ENCODE measurements at regions not wholly inside any gene's neighbourhood (a gene's known extent, or its start where the extent isn't known, plus 50 kb on each side); places are given as distances from the start of the nearest gene placed in this dataset.
"Not testable (repeated sequence)": the region's sequence is repeated elsewhere in the genome, so short reads cannot be mapped to it uniquely, and the experiment has no call there.

DNA sequence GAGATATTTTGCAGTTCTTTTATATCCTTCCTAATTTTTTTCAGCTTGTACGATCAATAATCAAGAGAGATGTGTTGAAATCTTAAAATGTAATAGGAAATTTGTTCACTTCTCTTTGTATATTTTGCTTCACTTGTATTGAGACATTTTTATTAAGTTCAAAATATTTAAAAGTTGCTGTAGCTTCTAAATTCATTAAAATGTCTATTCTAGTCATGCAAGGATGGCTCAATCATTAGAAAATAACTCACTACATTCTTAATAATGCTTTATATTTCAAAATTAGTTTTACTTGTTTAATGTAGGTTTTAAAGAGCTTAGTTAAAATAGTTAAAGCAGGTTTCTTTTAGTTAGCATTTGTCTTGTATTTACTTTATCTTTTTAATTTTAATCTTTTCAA, 308.4 kb downstream of the CYRIA start:
- no peak for DNase-seq

DNA sequence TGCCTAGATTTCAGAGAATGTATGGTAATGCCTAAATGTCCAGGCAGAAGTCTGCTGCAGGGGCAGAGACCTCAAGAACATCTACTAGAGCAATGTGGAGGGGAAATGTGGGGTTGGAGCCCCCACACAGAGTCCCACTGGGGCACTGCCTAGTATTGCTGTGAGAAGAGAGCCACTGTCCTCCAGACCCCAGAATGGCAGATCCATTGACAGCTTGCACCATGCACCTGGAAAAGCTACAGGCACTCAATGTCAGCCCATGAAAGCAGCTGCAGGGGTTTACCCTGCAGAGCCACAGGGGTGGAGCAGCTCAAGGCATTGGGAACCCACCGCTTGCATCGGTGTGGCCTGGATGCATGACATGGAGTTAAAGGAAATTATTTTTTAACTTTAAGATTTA, 314.1 kb downstream of the CYRIA start:
- DNase-seq, result no peak

DNA sequence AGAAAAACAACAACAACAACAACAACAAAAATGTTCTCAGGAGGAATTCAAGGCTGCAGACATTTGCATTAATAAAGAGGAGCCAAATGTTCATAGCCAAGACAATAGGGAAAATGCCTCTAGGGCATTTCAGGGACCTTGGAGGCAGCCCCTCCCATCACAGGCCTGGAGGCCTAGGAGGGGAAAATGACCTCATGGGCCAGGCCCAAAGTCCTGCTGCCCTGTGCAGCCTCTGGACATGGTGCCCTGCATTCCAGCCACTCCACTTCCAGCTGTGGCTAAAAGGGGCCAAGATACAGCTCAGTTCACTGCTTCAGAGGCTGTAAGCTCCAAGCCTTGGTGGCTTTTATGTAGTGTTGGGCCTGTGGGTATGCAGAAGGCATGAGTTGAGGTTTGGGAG, 314.5 kb downstream of the CYRIA start:
- DNase-seq, result no peak

DNA sequence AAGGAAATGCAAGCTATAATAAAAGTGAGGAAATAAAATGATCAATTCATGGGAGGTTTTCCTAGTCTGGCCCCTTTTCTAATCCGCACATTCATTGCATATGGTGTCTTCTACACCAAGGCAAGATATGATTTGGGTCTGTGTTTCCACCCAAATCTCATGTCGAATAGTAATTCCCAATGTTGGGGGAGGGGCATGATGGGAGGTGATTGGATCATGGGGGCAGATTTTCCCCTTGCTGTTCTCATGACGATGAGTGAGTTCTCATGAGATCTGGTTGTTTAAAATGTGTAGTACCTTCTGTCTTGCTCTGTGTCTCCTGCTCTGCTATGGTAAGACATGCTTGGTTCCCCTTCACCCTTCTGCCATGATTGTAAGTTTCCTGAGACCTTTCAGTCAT, 315.4 kb downstream of the CYRIA start:
- no peak for DNase-seq

DNA sequence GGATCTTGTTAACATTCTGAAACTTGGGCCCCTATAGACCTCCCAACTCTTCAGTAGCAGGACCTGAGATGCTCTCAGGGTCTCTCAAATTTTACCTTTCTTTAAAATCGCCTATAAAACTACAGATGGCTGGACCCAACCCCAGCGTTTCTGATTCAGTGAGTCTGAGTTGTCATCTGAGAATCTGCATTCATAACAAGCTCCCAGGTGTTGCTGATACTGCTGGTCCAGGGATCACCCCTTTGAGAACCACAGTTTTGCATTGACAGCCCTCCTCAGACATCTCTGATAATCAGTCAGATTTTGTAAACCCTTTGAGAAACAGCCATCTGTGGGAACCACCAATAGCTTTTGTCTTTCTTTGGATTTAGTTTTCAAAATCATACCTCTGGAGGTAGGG, 315.8 kb downstream of the CYRIA start:
- DNase-seq, result no peak

DNA sequence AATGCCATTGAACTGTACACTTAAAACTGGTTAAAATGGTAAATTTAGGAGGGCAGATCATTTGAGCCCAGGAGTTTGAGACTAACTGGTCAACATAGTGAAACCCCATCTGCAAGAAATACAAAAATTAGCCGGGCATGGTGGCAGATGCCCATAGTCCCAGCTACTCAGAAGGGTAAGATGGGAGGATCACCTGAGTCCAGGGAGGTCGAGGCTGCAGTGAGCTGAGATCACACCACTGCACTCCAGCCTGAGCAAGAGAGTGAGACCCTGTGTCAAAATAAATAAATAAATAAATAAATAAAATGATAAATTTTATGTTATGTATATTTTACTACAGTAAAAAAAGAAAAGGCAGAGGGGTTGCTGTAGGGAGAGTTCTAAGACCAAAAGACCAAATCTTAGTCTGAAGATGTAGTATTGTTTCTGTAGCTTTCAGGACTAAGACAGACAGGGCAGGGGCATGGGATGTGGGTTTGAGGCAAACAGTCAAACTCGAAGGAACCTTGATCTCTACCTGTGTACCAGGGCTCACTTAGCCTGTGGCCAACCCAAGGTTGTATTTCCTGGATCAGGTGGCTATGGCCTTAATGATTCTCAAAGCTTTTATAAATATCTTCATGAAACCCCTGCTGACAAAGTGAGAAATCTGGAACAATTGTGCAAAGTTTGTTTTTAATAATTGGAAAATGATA, 316.7 kb downstream of the CYRIA start:
- DNase-seq, result no peak

DNA sequence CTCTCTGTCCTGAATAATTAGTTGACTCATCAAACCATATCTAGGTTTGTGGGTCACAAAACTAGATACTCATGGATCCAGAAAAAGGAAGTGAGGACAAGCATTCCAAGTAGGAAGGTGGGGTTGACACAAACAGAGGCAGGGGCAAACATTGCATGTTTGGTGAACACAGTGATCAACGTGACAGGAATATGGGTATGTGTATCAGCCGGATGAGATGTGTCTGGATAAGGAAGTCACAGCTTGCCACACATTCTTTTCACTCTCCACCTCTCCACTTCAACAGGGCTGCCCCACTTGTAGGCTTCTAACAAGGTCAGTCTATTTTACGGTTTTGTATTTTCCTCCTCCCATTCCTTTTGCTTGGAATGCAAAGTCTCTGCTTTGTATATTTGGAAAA, 319.0 kb downstream of the CYRIA start:
- no peak for DNase-seq

DNA sequence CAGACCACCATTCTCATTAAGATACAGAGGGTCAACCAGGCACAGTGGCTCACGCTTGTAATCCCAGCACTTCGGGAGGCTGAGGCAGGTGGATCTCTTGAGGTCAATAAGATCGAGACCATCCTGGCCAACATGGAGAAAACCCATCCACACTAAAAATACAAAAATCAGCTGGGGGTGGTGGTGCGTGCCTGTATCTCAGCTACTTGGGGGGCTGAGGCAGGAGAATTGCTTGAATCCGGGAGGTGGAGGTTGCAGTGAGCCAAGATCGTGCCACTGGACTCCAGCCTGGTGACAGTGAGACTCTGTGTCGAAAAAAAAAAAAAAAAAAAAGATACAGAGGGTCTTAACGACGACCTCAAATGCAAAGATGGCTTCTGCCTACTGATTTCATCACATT, 320.4 kb downstream of the CYRIA start:
- DNase-seq, result not testable (repeated sequence)

DNA sequence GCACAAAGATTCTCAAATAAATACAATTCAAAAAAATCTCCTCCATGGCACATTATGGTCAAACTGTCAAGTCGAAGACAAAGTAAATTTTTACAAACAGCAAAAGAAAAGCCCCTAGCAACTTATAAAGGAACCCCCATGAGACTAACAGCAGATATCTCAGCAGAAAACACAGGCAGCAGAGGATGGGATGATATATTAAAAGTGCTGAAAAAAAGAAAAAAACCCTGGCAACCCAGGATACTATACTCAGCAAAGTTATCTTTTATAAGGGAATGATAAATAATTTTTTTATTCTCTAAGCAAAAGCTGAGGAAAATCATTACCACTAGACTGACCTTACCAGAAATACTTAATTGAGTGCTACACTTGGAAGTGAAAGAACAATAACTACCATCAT, 326.4 kb downstream of the CYRIA start:
- DNase-seq, result no peak

DNA sequence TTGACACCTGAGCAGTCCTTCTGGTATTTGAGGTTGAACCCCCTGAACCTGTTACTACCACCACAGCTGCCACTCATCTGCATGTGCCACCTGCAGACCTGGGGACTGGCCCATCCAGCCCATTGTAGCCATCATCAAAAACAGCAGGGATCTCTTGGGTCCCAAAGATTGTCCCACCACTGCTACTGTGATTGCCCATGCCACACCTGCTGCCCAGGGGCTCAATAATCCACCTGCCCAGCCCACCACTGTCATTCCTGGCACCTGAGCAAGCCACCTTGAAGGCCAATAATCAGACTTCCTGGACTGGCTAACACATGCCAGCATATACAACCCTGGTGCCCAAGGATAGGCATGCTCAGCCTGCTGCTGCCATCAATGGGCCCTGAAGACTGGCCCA, 327.6 kb downstream of the CYRIA start:
- DNase-seq, result no peak

DNA sequence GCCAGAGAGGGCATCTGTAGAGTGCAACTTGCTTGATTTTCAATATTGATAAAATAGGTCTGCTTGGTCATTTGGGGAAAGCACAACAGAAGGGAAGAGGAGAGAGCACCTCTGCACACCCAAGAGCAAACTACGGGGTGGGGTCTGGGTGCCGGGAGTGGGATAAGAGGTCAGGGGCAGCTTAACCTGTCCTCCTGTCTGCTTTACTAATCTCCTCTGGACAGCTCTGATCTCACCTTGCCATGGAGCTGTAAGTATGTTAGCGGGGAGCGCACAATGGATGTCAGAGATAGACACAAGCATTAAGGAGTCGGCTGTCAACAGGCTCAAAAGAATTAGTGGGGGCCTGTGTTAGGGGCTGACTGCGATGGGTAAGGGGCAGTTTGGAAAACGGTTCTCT, 328.7 kb downstream of the CYRIA start:
- no peak for DNase-seq

DNA sequence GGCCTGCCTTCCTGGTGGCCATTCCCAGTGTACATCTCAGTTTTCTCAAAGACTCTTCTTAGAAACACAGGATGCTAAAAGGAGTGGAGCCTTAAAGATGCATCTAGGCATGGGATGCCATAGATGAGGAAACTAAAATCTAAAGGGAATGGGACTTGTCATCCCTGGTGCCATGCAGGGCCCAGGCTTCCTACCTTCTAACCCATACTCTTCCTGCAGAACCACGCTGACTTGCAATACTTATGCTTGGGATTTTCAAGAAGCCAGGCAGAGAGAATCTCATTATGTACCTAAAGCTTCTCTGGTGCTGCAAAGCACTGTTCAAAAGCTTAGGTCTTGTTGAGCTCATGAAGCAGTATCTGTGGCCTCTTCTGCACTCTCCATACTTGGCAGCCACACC, 329.1 kb downstream of the CYRIA start:
- DNase-seq, result no peak

DNA sequence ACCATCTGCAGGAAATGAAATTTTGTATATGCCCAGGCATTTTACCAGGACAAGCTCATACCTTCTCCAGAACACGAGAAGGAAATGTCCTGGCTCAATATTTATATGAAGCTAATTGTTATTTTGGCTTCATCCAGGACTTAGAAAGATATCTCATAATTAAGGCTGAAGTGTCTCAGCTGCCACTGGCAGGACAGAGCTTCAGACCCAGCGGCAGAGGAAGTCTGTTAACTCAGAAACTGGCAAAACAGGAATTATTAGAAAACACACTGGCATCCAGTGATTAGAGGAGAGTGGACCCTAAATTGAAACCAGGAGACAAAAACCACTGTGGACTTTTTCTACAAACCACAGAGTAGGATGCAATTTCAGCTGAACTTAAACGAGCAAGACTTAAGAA, 329.7 kb downstream of the CYRIA start:
- DNase-seq, result no peak

DNA sequence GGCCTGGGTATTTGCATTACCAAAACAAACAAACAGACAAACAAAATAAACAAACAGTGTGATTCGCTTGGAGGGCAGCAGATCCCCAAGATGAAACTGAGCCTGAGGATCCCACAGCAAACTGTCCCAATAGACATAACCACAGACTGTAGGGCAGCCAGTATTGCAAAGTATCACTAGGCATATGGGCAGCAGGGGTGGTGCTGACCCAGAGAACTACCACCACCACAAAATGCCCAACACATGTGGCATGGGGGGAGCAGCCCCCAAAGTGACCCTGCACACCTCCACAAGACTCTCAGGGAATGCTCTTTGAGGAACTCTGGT, 330.1 kb downstream of the CYRIA start:
- DNase-seq, result no peak

DNA sequence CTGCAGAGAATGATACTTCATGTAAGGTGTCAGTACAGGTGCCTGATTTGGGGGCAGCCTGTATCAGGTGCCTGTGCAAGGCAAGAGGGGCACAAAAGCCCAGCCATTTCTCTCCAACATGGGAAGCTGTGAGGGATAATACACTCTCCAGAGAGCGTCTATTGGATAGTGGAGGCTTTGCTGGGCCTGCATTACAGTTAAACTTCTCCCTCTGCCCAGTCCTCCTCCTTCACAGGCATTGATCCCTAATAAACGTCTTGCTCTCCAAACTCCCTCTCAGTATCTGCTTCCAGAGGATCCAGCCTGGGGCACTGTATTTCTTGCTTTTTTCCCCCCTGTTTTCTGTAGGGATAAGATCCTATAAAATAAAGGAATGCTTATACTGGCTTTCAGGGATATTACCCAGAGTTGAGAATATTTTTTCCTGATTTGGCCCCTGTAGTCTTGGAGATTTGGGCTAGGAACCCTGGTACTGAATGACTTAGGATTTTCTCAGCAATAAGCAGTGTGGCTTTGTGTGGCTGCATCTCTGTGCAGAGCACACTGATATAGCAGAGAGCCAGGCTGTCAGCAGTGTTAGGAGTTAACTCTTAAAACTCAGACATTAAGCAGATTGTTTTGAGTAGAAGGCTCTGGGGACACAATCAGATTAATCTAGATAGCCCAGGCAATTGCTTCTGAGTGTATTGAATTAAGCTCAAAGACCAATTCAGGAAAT, 330.6 kb downstream of the CYRIA start:
- no peak for DNase-seq

DNA sequence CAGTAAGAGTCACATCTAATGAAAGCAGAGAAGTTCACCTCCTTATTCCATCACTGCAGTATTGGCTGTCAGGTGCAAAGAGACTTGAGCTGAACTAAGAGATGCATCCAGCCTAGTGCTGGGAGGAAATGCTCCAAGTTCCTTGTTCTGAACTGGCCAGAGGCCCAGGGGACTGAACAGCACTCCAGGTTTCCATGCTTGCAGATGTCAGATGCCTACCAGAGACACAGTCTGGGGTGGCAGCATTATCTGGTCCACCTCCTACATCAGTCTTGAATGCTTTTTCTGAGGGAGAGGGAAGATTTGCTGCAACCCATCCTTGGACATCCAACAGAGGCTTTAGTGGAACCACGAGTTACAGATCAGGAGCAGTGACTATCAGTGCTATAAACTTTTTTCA, 331.3 kb downstream of the CYRIA start:
- no peak for DNase-seq

DNA sequence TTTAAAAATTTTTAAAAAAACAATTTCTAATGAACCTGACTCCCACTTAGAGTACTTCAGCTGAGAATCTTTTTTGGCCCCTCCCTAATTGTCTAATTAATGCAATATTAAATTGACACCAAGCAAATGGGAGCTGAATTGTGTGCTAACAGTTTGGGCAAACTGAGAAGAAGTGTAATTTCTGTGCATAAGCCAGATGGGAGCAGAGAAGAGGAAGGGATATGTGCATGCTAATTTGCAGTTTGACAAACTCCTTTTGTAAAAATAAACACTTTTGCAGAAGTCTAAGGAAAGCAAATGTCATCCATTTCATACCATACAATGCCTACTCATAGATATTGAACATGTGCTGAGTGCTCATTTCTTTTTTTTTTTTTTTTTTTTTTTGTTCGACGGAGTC, 332.0 kb downstream of the CYRIA start:
- no peak for DNase-seq

DNA sequence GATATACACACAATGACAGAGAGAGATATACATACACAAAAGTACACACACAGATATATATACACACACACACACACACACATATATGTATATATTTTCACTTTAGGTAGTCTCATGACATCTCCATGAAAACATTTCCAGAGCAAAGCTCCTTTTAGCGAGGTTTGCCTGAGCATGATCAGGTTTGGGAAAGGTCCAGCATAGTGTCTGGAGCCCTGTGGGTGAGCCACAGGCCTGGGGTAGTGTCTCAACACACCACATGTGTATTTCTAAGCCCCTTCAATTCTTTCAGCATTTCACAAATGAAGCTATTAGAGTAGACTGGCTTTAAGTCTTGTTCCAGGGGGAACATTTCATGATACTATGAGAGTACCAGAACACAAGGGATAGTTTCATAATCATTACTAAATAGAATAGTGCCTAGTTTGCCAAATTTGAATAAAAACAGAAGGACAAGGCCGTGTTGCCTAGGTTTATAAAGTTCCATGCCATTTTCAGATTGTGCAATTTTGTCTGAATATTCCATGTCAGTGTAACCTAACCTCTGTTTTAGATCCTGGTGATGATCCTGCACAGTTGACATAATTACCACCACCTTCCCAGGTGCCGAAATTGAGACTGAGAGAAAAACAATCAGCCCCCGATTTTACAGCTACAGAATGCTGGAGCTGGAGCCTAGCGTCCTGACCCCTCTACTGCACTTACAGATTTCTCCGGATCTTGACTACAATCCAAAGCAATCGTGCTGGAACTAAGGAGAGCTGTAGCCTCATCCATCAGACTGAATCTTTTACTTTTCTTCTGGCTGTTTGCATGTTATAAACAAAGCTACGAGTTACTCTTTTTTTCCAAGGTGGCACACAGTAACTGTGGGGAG, 332.7 kb downstream of the CYRIA start:
- no peak for DNase-seq

DNA sequence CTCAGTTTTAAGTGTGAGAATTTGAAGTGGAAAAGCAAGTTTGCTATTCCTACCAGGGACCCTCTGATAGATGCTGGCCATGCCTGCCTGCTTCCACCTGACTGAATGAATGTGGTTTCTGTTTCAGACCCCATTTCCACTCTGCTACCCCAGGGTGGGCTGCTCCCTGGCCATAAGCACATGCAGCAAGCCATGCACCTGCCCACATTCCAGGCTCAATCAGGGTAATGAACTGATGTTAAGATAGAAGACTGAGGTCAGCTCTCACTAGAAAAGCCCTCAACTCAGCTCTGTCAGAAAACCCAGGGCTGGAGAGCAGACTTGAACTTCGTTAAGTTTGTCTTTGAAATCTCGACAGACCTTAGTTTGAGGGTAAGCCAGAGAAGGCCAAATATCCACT, 333.9 kb downstream of the CYRIA start:
- DNase-seq, result no peak

DNA sequence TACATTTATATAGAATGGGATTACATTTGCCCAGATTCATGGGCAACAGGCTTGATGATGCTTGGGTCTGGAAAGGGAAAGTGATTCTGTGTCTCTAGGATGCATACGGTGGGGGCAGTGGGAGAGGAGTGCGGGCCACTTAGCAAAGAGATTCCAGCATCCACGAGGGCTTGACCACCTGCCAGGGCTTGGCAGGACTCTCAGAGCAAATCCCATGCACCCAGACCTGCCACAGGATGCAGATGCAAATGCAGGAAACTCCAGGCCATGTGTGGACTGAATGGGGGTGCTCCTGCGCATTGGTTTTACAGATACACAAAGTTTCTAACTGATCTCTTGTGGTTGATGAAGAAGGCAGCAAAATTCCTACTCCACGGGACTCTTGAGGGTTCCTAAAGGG, 334.7 kb downstream of the CYRIA start:
- no peak for DNase-seq

DNA sequence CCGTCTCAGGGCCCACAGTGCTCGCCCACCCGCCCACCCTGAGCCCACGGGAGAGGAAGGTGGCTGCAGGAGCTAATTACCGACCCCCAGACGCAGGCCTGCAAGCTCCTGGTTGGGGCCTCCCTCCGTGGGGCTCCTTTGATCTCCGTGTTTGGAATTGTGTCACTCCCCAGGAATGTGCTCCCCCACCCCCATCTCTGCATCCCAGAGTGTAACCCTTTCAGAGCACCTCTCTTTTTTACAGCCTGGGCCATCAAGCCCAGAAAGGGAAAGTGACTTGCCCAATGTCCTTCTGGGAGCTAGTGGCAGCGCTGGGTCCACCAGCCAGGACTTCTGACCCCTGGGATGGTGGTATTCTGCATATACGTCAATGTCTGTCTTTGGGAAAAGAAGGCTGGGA, 335.1 kb downstream of the CYRIA start:
- no peak for DNase-seq

DNA sequence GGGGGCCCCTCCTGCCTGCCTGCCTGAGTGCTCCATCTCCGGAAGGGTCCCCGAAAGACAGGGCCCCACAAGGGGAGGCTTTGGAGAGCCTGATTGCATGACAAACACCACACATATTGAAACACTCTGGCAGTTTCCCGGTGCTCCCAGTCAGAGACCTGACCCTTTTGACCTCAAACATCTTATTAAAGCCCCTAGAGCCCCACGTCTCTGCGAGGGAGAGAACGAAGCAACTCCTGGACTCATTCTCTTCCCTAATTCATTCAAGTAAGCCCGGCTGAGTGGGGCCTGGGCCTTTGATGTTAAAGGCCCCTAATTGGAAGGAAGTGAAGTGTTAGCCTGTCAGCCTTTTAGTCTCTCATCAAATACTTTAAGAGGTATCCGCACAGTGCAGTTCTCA, 335.6 kb downstream of the CYRIA start:
- no peak for DNase-seq

DNA sequence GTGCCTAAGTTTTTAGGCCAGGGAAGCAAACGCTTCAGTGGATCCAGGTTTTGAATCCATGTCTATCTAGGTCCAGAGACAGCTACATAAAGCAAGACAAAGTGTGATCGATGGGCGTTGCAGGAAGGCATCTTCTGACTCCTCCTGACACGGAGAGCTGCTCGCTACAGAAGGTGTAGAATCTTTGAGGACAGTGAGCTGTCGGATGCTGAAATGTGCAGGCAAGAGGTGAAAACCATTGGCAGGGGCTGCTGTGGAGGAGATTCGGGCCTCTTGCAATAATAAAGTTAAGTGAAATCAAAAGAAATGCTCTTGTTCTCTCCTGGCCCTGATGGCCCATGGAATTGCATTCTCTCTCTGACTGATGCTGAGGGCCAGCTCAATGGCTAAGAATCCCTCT, 336.2 kb downstream of the CYRIA start:
- no peak for DNase-seq

DNA sequence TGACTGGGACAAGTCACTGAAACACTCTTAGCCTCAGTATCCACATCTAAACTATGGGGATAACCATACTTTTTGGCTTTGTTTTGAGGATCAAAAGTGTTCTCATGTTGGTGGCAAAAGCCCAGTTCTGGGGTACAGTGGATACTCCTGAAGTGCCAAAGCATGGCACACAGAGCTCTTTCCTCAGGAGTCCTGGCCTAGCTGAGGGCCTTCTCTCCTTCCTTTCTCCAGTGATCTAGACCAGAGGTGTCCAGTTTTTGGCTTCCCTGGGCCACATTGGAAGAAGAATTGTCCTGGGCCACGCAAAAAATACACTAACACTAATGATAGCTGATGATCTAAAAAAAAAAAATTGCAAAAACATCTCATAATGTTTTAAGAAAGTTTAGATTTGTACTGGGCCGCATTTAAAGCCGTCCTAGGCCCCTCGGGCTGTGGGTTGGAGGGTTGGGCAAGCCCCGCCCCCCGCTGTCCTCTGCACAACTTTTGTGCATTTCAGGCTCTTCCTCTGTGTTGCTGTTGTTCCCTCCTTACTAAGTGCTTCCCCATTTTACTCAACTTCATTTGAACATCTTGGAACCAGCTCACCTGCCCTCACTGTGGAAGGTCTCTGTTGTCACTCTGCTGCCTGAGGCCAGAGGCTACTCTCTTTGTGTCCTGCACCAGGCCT, 337.0 kb downstream of the CYRIA start:
- no peak for DNase-seq
